ENCODE measurements at regions not wholly inside any gene's neighbourhood (a gene's known extent, or its start where the extent isn't known, plus 50 kb on each side); places are given as distances from the start of the nearest gene placed in this dataset.

DNA sequence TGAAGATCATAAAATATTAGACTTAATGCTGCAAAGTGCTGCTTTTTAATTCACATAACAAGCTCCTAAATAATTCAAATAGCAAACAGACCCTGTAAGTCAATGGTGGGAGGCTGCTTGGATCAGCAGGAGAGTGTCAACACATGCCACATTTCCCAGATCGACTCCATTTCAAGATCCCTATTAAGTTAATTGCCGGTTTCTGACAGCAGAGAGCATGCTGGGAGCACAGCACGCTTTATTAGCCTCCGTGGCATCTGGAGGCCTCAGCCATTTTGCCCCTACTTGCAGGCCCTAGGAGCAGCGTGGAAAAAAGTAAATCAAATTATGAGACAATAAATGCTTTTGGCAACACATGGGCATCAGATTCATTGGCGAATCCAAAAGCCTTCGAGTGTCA lies 201.0 kb downstream of the EMX2 start:
- TF ChIP-seq POLR2A (IDR thresholded peaks at IDR 0.05), result no peak
- no peaks in the 10 kb centered on the region for H3K36me3 ChIP-seq
- peaks cover 0 to 22% (median 0%) of the 10 kb centered on the region in 4 donors for H3K27me3 ChIP-seq
- 76 to 84% methylated on average over 7 of the region's 7 CpGs for WGBS, 2 donors
- H3K9me3 ChIP-seq, result no peaks in the 10 kb centered on the region
- H3K4me1 ChIP-seq, result no peaks in the 10 kb centered on the region
- DNase-seq, result no peak
- no peak overlapping the region for H3K27ac ChIP-seq
- intact Hi-C loops (cut with DNase I), result no loop called here
- H3K4me3 ChIP-seq, result no peak overlapping the region

DNA sequence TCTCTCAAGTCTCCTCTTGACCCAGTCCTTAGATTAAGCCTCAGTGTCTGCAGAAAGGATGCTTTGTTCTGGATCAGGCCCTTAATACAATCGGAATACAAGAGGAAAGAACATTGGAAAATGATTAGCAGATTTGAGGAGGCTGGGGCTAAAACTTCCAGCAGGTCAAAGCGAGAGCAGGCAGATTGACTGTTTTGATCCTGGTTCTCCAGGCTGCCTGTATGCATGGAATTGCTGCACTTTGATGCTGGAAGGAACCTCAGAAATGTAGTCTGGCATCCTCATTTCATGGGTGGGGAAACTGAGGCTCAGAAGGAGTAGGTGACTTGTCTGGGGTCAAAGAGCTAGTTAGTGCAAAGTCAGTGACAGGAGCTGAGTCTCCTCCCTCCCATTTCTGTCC lies 202.8 kb downstream of the EMX2 start:
- TF ChIP-seq POLR2A (IDR thresholded peaks at IDR 0.05), result no peak
- no peak overlapping the region for H3K4me3 ChIP-seq
- 63 to 79% methylated on average over 2 of the region's 2 CpGs for WGBS, 2 donors
- intact Hi-C loops (cut with DNase I), result no loop called here
- no peaks in the 10 kb centered on the region for H3K36me3 ChIP-seq
- H3K27me3 ChIP-seq, result peaks cover 0 to 22% (median 0%) of the 10 kb centered on the region in 4 donors
- no peak overlapping the region for H3K27ac ChIP-seq
- no peak for DNase-seq
- H3K4me1 ChIP-seq, result no peaks in the 10 kb centered on the region
- no peaks in the 10 kb centered on the region for H3K9me3 ChIP-seq

DNA sequence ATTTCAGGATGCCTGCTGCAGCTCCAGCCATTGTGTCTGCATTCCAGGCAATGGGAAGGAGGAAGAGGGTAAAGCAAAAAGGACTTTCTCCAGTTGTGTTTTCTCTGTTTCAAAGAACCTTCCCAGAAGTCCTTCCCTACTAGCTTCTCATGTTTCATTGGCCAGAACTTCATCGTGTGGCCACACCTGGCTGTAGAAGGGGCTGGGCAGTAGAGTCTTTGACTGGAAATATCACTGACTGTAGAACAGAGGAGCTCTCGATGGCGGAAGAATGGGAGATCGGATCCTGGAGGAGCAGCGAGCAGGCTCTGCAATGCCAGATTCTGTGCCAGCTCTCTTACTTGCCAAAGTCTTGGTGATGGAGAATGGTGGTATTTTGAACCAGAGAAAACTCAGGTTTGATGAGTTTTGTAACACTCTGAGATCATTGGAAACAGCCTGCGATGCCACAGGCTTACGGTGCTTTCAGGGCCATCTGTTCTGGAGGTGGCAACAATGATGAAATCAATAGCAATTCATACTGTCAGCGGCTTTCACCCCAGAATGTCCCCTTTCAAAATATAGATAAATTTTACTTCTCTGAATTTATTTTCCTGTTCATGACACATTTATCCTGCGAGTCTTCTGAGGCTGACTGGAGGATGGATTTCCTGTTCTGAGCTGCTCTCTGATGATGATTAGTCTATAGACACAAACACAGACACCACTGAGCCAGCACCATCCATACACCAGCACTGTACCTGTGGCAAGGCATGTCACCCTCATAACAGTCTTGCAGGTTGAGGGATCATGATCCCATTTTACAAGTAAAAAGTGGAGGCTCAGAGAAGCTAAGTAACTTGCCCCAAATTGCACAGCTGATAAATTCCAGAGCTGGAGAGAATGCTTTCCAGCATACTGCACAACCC lies 204.2 kb downstream of the EMX2 start:
- no peak overlapping the region for H3K4me3 ChIP-seq
- no peaks in the 10 kb centered on the region for H3K9me3 ChIP-seq
- no peak overlapping the region for H3K27ac ChIP-seq
- peaks cover 0 to 17% (median 0%) of the 10 kb centered on the region in 4 donors for H3K27me3 ChIP-seq
- no peak for DNase-seq
- TF ChIP-seq, protein P1, sequence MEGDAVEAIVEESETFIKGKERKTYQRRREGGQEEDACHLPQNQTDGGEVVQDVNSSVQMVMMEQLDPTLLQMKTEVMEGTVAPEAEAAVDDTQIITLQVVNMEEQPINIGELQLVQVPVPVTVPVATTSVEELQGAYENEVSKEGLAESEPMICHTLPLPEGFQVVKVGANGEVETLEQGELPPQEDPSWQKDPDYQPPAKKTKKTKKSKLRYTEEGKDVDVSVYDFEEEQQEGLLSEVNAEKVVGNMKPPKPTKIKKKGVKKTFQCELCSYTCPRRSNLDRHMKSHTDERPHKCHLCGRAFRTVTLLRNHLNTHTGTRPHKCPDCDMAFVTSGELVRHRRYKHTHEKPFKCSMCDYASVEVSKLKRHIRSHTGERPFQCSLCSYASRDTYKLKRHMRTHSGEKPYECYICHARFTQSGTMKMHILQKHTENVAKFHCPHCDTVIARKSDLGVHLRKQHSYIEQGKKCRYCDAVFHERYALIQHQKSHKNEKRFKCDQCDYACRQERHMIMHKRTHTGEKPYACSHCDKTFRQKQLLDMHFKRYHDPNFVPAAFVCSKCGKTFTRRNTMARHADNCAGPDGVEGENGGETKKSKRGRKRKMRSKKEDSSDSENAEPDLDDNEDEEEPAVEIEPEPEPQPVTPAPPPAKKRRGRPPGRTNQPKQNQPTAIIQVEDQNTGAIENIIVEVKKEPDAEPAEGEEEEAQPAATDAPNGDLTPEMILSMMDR (IDR thresholded peaks at IDR 0.05), result no peak
- no peak for TF ChIP-seq POLR2A (IDR thresholded peaks at IDR 0.05)
- no peaks in the 10 kb centered on the region for H3K36me3 ChIP-seq
- intact Hi-C loops (cut with DNase I), result no loop called here
- 65 to 82% methylated on average over 8 to 9 of the region's 9 CpGs for WGBS, 2 donors
- H3K4me1 ChIP-seq, result no peaks in the 10 kb centered on the region

DNA sequence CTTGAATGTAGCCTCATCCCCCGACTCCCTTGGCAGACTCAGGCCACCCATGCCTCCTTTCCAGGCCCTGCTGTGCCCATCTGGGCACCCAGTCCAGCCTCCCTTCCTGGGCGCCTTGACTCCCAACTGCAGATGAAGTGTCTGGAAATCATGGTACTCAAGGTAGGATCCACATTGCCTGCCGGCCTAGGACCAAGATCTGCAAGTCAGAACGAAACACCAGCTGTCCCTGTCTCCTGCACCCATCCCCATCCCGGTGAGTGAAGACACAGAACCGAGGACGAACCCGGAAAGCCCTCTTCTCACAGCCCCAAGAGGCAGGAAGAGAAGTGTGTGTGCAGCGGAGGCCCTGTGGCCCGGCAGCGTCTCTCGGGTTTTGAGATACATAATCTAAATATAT lies 205.1 kb downstream of the EMX2 start:
- H3K36me3 ChIP-seq, result no peaks in the 10 kb centered on the region
- no peaks in the 10 kb centered on the region for H3K9me3 ChIP-seq
- no peak for TF ChIP-seq POLR2A (IDR thresholded peaks at IDR 0.05)
- TF ChIP-seq, protein P1 (IDR thresholded peaks at IDR 0.05), result no peak
- no peak overlapping the region for H3K4me3 ChIP-seq
- 78 to 87% methylated on average over 6 to 10 of the region's 12 CpGs for WGBS, 2 donors
- H3K27me3 ChIP-seq, result peaks cover 0 to 17% (median 0%) of the 10 kb centered on the region in 4 donors
- no peak overlapping the region for H3K27ac ChIP-seq
- no peaks in the 10 kb centered on the region for H3K4me1 ChIP-seq
- intact Hi-C loops (cut with DNase I), result no loop called here
- no peak for DNase-seq

DNA sequence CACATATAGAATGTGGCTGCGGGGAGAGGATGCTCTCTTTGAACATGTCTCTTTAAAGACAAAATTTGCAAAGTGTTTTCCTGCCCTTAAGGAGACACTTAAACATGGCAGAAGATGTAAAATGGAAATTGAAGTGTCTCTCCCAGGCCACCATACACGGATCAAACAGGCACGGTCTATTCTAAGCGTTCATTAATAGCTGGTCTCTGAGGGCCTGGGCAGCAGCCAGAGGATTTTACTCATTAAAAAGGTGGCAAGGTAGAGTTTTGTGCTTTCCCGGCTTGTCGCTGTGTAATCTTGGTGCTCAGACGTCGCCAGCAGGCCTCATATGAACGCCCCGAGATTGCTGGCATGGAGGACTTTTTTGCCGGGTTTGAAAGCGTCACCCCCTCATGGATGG lies 205.5 kb downstream of the EMX2 start:
- H3K4me3 ChIP-seq, result no peak overlapping the region
- H3K27ac ChIP-seq, result no peak overlapping the region
- TF ChIP-seq POLR2A (IDR thresholded peaks at IDR 0.05), result no peak
- TF ChIP-seq, protein P1 (IDR thresholded peaks at IDR 0.05), result no peak
- H3K4me1 ChIP-seq, result no peaks in the 10 kb centered on the region
- H3K36me3 ChIP-seq, result no peaks in the 10 kb centered on the region
- H3K27me3 ChIP-seq, result peaks cover 0 to 14% (median 0%) of the 10 kb centered on the region in 4 donors
- H3K9me3 ChIP-seq, result no peaks in the 10 kb centered on the region
- intact Hi-C loops (cut with DNase I), result no loop called here
- WGBS, 2 donors, result 83 to 88% methylated on average over 11 to 12 of the region's 12 CpGs
- no peak for DNase-seq

- peaks cover 0 to 8% (median 0%) of the 10 kb centered on the region in 4 donors for H3K27me3 ChIP-seq
- H3K4me3 ChIP-seq, result no peak overlapping the region
- 85 to 97% methylated on average over 4 of the region's 4 CpGs for WGBS, 2 donors
- no peaks in the 10 kb centered on the region for H3K36me3 ChIP-seq
- H3K4me1 ChIP-seq, result no peaks in the 10 kb centered on the region
- TF ChIP-seq POLR2A (IDR thresholded peaks at IDR 0.05), result no peak
- TF ChIP-seq, protein P1 (IDR thresholded peaks at IDR 0.05), result no peak
- no peaks in the 10 kb centered on the region for H3K9me3 ChIP-seq
- H3K27ac ChIP-seq, result no peak overlapping the region
- no peak for DNase-seq
- intact Hi-C loops (cut with DNase I), result no loop called here
These were observed 208.1 kb downstream of the EMX2 start for GRCh38 chr10:117750616-117751015.

Data from esophagus squamous epithelium (tissue), 5 donors.